Spinal cord (tissue), 9 donors: ENCODE measurements at regions not wholly inside any gene's neighbourhood (a gene's known extent, or its start where the extent isn't known, plus 50 kb on each side); places are given as distances from the start of the nearest gene placed in this dataset.
A peak's percentile ranks its signal among the peaks of the same experiment; 100 is the strongest.

Experiments
- DNase-seq, 6 donors: peaks; one replicate each; pipeline versions ENCODE4 v3.0.0 to v3.0.0-alpha.2; 2013 to 2015; ENCODE audit warnings: low spot score in 6 of 6, low read depth in 4 of 6
- H3K27ac ChIP-seq: one replicate; pipeline ENCODE4 v1.5.1; 2013; ENCODE audit warnings: low read depth, low read length, control low read depth
- H3K27me3 ChIP-seq: one replicate; pipeline ENCODE4 v1.6.1; 2013; ENCODE audit warnings: low read length; ENCODE audit not compliant: control insufficient read depth, insufficient read depth
- H3K36me3 ChIP-seq: one replicate; pipeline ENCODE4 v1.6.1; 2013; ENCODE audit warnings: low read length; ENCODE audit not compliant: control insufficient read depth, insufficient read depth
- H3K4me1 ChIP-seq: one replicate; pipeline ENCODE4 v1.6.1; 2013; ENCODE audit warnings: low read length; ENCODE audit not compliant: control insufficient read depth, insufficient read depth
- H3K4me3 ChIP-seq: one replicate; pipeline ENCODE4 v1.5.1; 2013; ENCODE audit warnings: low read depth, low read length, control low read depth
- H3K9me3 ChIP-seq: one replicate; pipeline ENCODE4 v1.6.1; 2013; ENCODE audit warnings: low read length; ENCODE audit not compliant: control insufficient read depth, insufficient read depth
- WGBS: methylation state at CpG from one replicate; pipeline ENCODE4 v1.1.5; 2013; ENCODE audit warnings: missing lambda C conversion rate; ENCODE audit not compliant: insufficient coverage; 5-methylcytosine and 5-hydroxymethylcytosine counted together
- donor health status: healthy.

DNA sequence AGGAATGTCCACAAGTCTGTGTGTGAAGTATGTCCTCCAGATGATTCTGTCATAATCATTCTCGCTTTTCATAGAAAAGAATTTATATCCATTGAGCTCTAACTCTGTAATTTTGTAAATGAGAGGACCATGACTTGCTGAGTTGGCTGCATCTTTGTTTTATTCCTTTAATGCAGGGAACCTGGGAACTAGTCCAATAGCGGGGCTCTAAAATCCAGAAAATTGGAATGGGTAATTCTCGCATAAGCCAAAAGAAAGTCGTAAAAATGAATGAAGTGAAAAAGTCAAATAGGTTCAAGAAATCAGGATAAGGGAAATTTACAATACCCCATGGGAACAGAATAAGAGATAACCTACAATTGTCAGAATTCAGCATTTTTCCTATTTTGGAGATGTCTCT lies 232.5 kb downstream of the RAB38 start:
- Histone ChIP-seq H3K9me3 (no peaks in the 10 kb centered on the region), H3K36me3 (no peaks in the 10 kb centered on the region), H3K4me3 (no peak overlapping the region), H3K27me3 (no peaks in the 10 kb centered on the region), H3K4me1 (no peaks in the 10 kb centered on the region), H3K27ac (no peak overlapping the region)
- WGBS = no CpG with 5 or more reads among the region's 4 CpGs
- DNase-seq = peak in 2 of 6 donors; percentile 39 to 67

DNA sequence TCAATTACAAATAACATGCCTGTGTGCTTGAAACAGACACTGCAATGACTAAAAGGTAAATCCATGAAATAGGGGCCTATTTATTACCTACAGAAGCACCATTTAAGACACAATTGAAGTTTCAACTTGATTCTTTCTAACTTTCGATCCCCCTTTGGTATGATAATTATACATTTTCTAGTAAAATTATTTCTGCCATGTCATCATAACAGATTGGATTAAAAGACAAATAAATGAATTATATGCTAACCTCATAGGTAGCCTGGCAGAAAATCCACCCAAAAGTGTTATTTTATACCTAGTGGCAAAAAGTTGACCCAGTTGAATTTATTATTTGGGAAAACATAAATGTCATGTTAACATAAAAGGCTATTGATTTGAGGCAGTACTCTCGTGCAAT lies 241.1 kb downstream of the RAB38 start:
- Histone ChIP-seq H3K4me3 (no peak overlapping the region), H3K4me1 (no peaks in the 10 kb centered on the region), H3K36me3 (no peaks in the 10 kb centered on the region), H3K27me3 (no peaks in the 10 kb centered on the region), H3K9me3 (no peaks in the 10 kb centered on the region), H3K27ac (no peak overlapping the region)
- no CpG with 5 or more reads among the region's 2 CpGs for WGBS
- no peak for DNase-seq

DNA sequence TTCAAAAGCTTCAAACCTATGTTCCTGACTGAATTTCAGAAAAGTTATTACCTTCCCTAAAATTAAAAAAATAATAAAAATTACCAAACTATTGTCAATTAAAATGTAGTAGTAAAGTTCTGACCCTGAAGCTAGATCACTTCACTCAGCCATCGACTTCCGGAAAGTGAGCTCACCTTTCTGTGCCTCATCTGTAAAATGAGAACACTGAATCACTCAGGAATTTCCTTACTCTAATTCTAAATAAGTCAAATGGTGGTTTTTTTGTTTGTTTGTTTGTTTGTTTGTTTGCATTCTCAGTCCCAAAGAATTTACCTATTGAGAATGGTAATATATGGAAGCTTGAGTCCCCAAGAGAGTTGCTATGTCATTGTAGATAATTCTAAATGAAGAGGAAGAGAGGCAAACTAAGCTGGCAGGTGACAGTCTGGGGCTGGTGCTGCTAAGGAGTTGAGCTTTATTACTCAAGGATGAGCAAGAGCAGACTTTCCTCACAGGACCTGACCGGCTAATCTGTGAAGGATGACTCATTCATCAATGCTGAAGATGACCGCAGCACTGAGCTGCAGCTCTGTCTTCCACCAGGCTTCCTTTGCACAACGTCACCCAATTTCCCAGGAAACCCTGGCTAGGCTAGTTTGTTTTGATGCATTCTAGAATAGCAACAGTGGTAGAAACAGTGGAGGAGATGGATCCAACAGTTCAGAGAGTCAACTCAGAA lies 248.8 kb downstream of the RAB38 start:
- no peak for DNase-seq
- no peak overlapping the region for H3K4me3 ChIP-seq
- no peak overlapping the region for H3K27ac ChIP-seq
- H3K36me3 ChIP-seq = no peaks in the 10 kb centered on the region
- H3K9me3 ChIP-seq = no peaks in the 10 kb centered on the region
- no peaks in the 10 kb centered on the region for H3K27me3 ChIP-seq
- H3K4me1 ChIP-seq = no peaks in the 10 kb centered on the region
- 71% methylated on average over 1 of the region's 5 CpGs for WGBS

DNA sequence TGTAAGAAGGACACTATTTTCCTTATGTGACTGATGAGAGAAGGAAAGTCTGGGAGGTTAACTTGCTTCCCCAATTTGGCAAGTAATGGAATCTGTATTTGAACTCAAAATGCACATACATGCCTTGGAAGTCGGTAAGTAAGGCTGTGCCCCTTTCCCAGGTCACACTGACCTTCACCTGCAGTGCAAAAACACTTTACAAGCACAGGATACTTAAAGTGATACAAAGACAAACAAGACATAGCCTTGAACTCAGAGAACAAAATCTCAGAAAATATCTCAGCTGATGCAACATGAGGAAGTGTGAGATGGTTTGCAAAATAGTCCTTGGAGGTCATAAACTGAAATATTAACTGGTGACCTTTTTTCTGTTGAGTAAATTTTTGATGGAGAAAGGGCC lies 251.1 kb downstream of the RAB38 start:
- no peaks in the 10 kb centered on the region for H3K4me1 ChIP-seq
- no peaks in the 10 kb centered on the region for H3K9me3 ChIP-seq
- no peaks in the 10 kb centered on the region for H3K27me3 ChIP-seq
- H3K27ac ChIP-seq = no peak overlapping the region
- H3K36me3 ChIP-seq = no peaks in the 10 kb centered on the region
- 80% methylated on average over 1 of the region's 1 CpG for WGBS
- H3K4me3 ChIP-seq = no peak overlapping the region
- DNase-seq = no peak

DNA sequence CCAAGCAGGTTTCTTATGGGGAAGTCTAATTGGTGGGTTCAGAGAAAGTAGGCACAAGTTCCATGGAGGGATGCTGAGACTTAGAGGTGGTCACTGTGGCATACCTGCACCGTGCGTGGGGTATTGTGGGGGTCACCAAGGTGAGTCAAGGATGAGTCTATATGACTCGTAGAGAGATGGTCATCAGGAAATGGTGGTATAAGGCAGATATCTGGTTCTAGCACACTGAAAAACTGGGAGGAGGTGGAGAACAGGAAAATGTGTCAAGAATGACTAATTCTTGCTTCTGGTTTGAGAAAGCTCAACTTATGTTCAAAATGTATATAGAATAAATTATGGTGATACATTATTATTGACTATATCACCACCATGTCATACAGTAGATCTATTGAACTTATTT lies 258.1 kb downstream of the RAB38 start:
- Histone ChIP-seq H3K27me3 (no peaks in the 10 kb centered on the region), H3K4me3 (no peak overlapping the region), H3K27ac (no peak overlapping the region), H3K4me1 (no peaks in the 10 kb centered on the region), H3K36me3 (no peaks in the 10 kb centered on the region), H3K9me3 (no peaks in the 10 kb centered on the region)
- DNase-seq = no peak
- 93% methylated on average over 3 of the region's 3 CpGs for WGBS

DNA sequence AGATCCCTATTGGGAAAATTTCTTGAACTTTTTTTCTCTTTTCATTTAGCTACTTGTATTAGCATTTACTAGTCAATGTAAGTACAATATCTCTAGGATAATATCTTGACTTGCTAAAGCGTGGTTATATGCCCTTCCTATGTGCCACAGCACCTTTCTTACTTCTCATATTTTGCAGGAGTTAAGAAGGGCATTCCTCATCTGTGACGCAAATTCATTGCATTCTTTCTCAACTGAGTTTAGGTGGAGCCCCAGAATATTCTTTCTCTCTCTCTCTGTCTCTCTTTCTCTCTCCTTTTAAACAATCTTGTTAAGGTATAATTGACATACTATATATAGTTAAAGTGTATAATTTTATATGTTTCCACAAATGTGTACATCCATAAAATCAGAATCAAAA lies 266.1 kb downstream of the RAB38 start:
- no peaks in the 10 kb centered on the region for H3K36me3 ChIP-seq
- no peak for DNase-seq
- no peaks in the 10 kb centered on the region for H3K9me3 ChIP-seq
- no CpG with 5 or more reads among the region's 2 CpGs for WGBS
- no peaks in the 10 kb centered on the region for H3K27me3 ChIP-seq
- H3K4me1 ChIP-seq = no peaks in the 10 kb centered on the region
- H3K27ac ChIP-seq = no peak overlapping the region
- H3K4me3 ChIP-seq = no peak overlapping the region

DNA sequence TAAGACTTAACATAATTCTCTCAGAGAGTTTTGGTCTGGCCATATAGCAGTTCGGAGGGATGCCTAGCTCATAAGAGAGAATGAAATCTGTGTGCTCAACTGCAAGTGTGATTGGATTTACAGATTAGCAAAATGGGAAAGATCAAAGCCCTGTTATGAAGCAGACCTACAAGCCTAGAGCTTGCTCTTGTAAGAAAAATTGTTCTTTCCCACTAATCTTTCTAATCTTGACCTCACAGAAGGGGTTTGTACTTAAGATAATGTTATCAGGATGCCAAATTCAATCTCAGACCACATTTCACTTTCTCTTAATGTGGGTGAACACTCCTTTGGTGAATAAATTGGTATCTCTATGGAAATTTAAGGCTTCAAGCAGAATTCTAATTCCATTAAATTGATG lies 267.2 kb downstream of the RAB38 start:
- Histone ChIP-seq H3K27me3 (no peaks in the 10 kb centered on the region), H3K4me1 (no peaks in the 10 kb centered on the region), H3K27ac (no peak overlapping the region), H3K36me3 (no peaks in the 10 kb centered on the region), H3K4me3 (no peak overlapping the region), H3K9me3 (no peaks in the 10 kb centered on the region)
- DNase-seq = peak in 1 of 6 donors; percentile 3
- WGBS = 40% methylated on average over 1 of the region's 1 CpG

DNA sequence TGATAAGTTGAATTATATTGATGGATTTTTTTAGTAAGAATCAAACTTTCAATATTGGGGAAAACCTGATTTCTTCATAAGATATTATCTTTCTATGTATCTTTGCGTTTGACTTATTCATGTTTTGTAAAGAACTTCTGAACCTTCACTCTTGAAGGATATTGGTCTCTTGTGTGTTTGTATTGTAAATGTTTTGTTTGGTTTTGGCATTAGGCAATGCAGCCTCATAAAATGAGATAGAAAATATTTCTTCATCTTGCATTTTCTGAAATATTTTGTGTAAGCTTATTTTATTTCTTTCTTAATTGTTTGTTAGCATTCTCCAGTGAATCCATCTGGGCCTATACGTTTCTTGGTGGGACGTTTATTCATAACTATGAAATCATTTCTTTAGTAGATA lies 271.9 kb downstream of the RAB38 start:
- Histone ChIP-seq H3K9me3 (no peaks in the 10 kb centered on the region), H3K36me3 (no peaks in the 10 kb centered on the region), H3K4me3 (no peak overlapping the region), H3K4me1 (no peaks in the 10 kb centered on the region), H3K27me3 (no peaks in the 10 kb centered on the region), H3K27ac (no peak overlapping the region)
- no peak for DNase-seq
- no CpG with 5 or more reads among the region's 3 CpGs for WGBS

DNA sequence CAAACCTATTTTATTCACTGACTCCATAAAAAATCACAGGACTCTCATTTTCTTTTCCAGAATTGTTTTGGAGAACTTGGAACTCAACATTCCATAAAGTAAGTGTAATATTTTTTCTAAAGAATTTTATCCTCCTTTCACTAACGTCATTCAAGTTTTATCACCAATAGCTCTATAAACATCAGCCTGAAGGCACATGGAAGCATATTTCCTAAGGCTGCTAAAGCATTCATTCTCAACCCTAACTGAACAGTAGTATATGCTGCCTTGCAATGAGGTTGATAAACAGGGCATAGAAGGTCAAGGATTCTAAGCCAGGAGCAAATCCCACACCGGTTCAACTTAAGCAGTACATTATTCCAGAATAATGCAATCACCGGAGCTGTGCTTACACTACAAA lies 273.9 kb downstream of the RAB38 start:
- no peak overlapping the region for H3K4me3 ChIP-seq
- no peaks in the 10 kb centered on the region for H3K27me3 ChIP-seq
- DNase-seq = peak in 1 of 6 donors; percentile 2
- WGBS = no CpG with 5 or more reads among the region's 3 CpGs
- no peaks in the 10 kb centered on the region for H3K4me1 ChIP-seq
- H3K9me3 ChIP-seq = no peaks in the 10 kb centered on the region
- H3K27ac ChIP-seq = no peak overlapping the region
- H3K36me3 ChIP-seq = no peaks in the 10 kb centered on the region

DNA sequence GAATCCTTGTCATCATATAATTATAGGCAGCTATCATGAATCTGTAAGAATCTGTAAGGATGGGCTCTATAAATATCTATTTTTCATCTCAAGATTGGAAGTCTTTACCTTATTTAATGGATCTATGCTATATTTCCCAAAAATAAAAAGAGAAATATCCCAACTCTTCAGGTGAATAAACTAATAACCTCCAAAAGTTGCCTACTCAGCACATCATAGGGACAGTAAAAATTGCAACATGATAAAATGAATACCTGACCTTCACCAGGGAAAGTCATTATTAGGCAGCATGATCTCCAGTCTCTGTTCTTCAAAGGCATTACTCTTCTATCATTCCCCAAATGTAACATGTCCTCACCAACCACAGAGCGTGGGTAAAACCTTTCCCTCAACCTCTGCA lies 277.3 kb downstream of the RAB38 start:
- Histone ChIP-seq H3K27me3 (no peaks in the 10 kb centered on the region), H3K9me3 (no peaks in the 10 kb centered on the region), H3K4me1 (no peaks in the 10 kb centered on the region), H3K4me3 (no peak overlapping the region), H3K36me3 (no peaks in the 10 kb centered on the region), H3K27ac (no peak overlapping the region)
- DNase-seq = no peak
- 100% methylated on average over 1 of the region's 1 CpG for WGBS
